HG03045 (cell line): ENCODE measurements at regions not wholly inside any gene's neighbourhood (a gene's known extent, or its start where the extent isn't known, plus 50 kb on each side); places are given as distances from the start of the nearest gene placed in this dataset.
"Not testable (repeated sequence)": the region's sequence is repeated elsewhere in the genome, so short reads cannot be mapped to it uniquely, and the experiment has no call there.

Experiments
- ATAC-seq: cut with Tn5 transposase; IDR thresholded peaks from one replicate; pipeline ENCODE4 v1.9.1; 2021; ENCODE audit warnings: mild to moderate bottlenecking, moderate library complexity; ENCODE audit not compliant: unreplicated experiment

DNA sequence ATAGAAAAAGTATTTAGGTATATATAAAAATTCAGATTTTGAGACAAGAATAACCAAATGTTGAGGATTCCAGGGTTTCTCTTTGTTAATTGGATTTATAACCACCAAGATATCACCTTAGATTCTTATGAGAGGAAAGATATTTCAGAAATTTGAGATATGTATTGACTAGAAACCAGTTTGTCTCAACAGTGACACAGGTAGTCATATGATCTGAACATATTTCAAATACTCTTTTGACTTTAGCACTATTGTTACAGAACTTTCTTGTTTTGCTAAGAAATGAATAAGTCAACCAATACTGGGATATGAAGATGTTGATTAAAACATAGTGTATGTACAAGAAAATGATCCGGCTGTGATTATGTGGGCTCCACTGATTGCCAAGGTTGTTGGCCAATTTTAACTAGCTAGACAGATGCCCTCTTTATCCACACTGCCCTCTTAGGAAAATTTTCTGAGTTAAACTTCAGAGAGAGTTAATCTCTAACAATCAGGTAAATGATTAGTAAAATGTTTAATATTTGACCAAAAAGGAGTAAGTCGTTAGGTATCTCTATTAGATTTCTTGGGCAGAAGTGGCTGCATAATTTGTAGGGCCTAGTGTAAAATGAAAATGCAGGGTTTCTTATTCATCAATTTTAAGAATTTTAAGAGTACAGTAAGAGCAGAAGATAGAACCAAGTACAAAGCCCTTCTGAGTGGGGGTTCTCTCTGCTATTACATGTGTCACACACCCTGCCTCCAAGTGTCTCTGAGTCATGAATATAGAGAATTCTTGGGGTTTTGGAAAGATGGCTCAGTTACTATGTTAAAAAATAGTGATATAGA, 376.0 kb downstream of the TFEC start:
- ATAC-seq, result no peak

DNA sequence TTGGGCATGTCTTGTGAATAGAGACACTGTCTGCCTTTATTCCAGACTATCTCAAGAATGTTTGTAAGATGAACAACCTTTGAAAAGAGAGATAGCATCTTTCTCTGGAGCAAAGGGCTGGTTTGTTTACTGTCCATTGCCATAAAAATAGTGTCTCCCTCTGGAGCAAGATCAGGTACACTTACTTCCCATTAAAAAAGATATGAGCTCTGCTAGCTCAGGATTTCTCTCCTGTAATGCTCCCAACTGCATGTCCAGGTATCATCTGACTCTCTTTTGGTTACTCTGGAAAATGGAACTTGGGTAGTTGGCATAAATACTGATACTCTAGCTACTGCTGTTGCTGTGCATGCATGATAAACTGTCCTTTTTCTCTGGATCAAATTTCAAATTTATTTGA, 381.1 kb downstream of the TFEC start:
- ATAC-seq, result no peak

DNA sequence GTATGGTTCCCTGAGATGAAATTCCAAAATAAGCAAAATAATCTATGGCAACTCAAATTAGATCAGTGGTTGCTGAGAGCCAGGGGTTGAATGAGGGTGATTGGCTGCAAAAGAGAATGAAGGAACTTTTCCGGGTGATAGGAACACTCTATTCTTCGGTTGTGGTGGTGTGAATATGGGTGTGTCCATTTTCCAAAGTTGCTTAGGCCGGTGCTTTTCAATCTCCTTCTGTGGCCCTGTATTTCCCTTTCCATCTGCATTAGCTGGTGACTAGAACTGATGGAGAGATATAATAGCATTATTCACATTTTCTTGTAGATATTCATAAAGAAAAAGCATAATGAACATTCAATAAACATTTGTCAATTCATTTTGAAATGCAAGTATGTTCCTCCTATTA, 382.9 kb downstream of the TFEC start:
- no peak for ATAC-seq

DNA sequence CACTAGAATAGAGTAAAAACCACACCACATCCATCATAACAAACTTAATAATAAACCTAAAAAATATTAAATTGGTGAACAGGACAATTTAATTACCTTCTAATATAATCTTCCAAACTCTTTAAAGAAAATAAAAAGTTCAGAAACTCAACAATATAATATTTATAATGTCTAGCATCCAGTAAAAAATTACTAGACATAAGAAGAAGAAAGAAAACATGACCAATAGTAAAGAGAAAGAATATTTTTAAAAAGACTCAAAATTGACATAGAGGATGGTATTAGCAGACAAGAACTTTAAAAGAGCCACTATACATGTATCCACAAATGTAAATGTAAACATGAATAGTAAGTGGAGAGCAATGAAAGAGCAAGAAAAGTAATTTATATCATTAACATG, 388.4 kb downstream of the TFEC start:
- no peak for ATAC-seq

DNA sequence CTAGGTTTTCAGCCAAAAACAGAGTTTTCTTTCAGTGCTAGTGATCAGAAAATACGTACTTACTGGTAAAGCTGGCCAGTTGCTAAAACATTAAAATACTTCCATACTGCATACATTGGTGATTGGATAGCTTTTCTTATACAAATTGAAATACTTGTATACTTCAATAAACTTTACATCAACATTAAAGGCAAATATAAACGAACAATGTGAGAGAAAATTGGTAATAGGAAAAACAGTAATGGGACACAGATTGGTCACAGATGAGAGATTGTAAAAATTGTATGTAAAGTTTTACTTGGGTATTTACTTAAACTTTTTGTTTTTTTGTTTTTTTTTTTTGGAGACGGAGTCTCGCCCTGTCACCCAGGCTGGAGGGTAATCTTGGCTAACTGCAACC, 391.7 kb downstream of the TFEC start:
- ATAC-seq, result no peak

DNA sequence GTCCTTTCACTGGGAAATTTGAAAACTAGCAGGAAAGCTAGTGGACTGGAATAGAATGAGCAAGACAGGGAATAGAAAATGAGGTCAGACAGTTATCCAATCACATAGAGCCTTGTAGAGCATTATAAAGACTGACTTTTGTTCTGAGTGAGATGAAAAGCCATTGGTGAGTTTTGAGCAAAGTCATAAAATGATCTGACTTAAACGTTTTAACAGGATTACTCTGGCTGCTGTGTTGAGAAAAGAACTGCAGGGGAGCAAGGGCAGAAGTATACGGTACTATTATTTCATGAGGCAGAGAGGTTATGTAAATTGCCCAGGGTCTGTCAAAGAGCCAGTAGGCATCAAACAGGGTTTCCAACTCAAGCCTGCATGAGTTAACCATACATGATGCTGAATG, 393.4 kb downstream of the TFEC start:
- ATAC-seq, result no peak

DNA sequence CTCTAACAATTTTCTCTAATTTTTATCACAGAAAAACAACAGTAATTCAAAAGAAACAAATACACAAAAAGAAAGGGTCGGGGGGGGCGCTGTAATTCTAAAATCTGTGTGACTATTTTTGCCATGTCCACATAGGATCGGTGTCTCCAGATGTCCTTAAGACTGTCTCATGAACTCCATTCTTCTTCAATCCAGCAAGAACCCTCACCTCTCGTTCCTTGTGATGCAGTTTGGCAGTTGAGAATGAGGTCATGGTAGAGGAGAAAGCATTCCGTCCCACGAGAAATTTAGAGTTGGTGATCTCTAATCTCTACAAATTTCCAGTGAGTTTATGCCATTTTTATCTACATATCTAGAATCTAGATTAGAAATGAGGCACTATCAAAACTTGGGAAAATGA, 394.7 kb downstream of the TFEC start:
- ATAC-seq, result no peak

DNA sequence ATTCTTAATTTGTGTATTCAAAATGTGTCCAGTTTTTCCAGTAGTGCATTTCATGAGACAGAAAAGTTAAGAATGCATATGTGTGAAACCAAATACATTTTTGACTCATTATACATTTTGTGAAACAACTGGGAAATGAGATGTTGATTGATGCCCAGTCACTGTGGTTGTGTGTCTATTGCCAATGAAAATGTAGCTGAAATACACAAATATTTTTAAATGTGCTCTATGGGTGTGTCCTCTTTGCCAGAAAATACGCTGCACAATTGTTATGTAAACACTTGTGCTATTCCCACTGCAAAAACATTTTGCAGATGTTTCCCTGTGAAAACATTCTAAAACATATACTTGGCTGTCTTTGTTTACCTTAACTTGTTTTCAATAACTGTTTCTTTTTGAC, 395.2 kb downstream of the TFEC start:
- ATAC-seq, result no peak

DNA sequence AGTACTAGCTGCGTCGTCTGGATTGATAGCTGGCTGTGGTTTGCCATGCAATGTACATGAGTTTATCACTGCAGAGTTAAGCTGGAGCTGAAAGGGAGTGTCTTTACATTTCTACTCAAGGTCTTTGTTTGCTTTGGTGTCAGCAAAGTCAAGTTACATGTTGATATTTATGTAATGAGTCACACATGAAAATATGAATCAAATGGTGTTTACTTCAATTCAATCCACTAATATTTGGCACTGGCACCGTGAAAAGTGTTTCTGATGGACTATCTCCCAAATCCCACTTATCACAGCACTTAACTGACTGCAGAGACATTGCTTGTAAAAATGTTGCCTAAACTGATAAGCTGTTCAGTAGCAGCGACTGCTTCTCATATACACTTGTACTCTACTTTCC, 395.9 kb downstream of the TFEC start:
- ATAC-seq, result no peak

DNA sequence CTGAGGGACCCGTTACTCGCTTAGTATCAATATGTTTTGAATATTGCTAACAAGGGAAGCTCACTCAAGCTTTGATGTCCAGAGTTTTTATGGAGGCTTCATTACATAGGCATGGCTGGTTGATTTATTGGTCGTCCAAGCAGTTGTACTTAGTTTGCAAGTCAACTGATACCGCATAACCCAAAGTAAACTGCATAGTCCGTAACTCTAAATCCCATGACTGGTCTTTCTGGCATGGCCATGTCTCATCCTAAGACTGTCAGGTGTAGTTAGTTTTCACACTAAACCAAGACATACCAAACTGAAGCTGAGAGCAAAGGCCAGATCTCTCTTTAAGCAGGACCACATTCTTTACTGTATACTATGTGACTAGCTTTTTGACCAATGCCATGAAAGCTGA, 397.9 kb downstream of the TFEC start:
- no peak for ATAC-seq

DNA sequence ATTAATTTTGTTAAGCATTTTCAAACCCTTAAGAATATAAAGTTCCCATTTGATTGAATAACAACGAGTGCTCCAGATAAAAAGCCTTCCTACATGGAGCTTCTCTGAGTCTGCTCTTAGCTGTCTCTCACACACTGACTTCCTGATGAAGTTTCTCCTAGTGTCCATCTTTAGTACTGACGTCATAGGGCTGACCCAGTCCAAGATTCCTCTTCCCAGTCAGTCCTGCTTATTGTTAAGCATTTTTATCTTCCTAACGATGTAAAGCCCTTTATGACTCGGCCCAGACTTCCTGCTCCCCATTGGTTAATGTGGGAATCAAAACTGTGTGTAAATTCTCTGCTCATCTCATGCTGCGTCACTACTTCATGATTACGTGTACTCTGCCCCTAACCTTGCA, 398.8 kb downstream of the TFEC start:
- ATAC-seq, result no peak

DNA sequence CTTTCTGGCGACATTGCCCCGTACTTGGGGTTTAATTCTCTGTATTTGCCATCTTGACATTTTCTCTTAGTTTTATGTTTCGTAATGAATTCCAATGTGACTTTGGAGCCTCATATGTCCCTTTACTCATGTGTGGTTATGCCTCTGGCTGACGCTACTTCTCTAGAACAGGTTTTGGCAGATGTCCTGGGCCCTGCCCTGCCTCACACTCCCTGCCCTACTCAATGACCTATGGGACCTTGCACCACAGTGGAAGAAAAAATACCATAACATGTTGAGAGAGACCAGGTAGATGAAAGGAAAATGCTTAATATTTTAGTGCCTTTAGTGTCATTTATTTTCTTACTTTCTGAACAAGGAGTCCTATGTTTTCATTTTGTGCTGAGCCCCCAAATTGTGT, 400.5 kb downstream of the TFEC start:
- no peak for ATAC-seq

DNA sequence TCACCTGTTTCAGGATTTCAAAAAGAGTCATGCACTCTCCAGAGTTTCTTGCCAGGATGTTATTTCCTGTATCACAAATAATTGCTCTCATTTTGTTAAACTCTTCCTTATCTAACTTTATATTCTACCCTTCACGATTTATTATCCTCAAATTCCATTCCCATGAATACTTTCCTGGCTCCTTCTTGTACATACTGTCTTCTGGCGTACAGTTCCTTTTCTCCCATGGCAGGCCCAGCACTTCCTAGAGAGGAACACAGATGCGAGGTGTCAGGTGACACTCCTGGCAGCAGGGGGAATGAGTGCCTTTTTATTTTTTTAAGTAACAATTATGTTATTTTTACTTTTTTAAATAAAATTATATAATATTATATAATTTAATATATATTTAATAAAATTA, 411.9 kb downstream of the TFEC start:
- ATAC-seq, result no peak

DNA sequence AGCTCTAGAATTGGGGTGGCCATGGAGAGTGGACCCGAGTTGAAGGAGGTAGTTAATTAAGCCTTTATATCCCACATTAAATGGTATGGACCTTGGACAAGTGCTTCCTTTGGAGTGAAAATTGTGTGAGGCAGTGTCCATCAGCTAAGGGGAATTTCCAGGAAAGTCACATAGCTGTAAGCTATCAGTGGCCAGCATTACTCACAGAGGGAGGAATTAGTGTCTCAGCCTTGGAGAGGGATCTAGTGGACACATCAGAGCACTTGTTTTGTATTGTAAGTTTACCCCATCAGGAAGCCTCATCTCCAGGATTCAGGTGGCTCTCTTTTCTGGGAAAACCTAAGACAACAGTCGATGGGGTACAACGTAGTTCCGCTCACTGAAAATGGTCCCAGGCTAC, 416.7 kb downstream of the TFEC start:
- no peak for ATAC-seq

DNA sequence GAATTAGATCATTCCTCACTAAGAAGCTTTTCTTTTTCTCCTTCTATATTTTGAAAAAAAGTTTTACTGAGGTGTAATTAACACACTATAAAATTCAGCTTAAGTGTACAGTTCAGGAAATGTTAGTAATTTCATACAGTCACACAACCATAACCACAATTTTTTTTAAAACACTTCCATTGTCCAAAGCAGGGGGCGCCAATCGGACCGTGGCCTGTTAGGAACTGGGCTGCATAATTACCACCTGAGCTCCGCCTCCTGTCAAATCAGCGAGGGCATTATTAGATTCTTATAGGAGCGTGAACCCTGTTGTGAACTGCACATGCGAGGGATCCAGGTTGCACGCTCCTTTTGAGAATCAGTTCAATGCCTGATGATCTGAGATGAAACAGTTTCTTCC, 427.1 kb downstream of the TFEC start:
- ATAC-seq, result no peak

DNA sequence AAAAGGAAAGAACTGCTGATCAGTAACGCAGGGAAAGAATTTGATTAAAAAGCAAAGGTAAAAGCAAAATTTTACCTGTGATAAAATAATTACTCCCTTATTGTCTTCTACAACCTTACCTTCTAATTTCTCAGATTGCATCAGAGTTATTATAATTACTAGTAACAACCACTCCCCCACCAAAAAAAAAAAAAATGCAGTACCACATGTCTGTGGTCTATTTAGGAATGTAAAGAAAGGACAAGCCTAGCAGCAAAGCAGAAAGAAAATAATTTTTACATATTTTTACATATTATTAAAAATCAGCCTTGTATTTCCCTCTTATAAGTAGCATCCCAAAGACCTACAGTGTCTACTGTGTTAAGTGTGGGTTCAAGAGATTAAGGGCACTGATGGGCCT, 430.4 kb downstream of the TFEC start:
- ATAC-seq, result no peak

DNA sequence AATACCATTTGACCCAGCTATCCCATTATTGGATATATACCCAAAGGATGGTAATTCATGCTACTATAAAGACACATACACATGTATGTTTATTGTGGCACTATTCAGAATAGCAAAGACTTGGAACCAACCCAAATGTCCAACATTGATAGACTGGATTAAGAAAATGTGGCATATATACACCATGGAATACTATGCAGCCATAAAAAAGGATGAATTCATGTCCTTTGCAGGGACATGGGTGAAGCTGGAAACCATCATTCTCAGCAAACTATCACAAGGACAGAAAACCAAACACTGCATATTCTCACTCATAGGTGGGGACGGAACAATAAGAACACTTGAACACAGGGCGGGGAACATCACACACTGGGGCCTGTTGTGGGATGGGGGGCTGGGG, 431.4 kb downstream of the TFEC start:
- ATAC-seq, result not testable (repeated sequence)

DNA sequence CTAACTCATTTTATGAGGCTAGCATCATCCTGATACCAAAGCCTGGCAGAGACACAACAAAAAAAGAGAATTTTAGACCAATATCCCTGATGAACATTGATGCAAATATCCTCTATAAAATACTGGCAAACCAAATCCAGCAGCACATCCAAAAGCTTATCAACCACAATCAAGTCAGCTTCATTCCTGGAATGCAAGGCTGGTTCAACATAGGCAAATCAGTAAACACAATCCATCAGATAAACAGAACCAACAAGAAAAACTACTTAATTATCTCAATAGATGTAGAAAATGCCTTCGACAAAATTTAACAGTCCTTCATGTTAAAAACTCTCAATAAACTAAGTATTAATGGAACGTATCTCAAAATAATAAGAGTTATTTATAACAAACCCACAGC, 433.3 kb downstream of the TFEC start:
- ATAC-seq, result not testable (repeated sequence)

DNA sequence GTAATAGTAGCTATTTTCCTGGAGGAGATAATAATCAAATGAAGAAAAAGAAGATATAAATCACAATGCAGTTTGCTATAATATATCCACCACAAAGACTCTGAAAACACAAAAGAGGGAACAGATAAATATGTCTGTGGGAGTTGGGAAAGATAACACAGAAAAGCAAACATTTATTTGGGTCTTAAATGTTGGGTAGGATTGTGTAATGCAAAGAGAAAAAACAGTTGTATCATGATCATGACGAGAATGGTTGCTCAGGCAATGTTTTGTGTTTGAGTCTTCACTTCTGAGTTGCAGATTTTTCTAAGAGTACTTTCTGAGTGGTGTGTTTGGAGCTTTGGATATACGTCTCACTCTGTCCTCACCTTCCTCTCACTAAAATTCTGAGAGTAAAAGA, 437.5 kb downstream of the TFEC start:
- ATAC-seq, result no peak

DNA sequence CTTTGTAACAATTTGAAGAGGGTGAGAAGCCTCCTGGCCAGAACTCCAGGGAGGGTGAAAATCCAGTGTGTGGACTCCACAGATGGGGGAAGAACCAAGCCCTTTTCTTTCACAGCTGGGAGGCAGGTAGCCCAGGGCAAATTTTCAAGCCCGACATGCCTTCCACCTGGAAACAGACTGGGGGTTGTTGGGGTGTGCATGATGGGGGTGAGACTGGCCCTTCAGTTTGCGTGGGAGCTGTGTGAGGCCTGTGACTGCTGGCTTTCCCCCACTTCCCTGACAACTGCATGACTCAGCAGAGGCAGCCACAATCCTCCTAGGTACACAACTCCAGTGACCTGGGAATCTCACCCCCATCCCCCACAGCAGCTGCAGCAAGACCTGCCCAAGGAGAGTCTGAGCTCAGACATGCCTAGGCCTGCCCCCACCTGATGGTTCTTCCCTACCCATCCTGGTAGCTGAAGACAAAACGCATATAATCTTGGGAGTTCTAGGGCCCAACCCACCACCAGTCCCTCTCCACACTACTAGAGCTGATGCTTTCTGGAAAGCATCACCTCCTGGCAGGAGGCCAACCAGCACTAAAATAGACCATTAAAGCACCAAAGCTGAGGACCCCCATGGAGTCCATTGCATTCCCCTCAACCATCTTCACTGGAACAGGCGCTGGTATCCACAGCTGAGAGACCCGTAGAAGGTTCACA, 445.4 kb downstream of the TFEC start:
- ATAC-seq, result no peak

DNA sequence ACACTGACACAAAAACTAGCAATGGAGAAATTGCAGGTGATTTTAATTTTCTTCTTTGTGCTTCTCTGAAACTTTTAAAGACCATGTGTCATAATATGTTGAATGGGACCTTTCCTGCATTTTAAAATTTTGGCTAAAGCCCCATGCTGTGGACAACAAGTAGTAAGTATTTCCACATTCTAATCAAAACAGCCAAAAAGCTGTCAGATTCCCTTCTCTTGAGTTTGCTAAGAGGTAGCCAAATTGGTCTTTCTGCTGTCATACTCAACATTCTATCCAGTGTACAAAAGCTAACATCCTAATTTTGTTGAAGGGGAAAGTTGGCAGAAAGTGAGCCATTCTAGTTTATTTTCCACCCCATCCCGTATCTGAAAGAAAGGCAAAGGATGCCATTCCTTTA, 447.6 kb downstream of the TFEC start:
- ATAC-seq, result no peak

DNA sequence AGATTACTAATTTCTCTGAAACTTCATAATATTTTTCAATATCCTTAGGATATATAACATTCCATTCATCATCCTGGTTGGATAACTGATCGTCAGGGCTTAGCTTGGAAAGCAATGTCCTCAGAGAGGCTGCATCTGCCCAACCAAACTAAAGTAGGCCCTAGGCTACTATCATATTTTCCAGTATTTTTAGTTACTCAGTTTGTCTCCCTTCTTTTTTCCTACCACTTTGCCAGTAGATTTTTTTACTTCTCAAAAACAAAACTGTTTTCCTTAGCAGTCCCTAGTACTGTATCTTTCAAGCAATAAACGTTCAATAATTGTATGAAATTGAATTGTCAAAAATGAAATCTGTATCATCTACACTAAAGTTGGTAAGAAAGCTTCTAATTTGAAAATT, 452.0 kb downstream of the TFEC start:
- ATAC-seq, result no peak
